Sigmoid colon (tissue), 6 donors: ENCODE measurements at regions not wholly inside any gene's neighbourhood (a gene's known extent, or its start where the extent isn't known, plus 50 kb on each side); places are given as distances from the start of the nearest gene placed in this dataset.

ENCODE experiments used
- DNase-seq: peaks from one replicate; pipeline ENCODE4 v3.0.0-alpha.2; 2019
- H3K27ac ChIP-seq, 4 donors: fragments of 200-600 bp; sonication (generic); one replicate each; pipeline ENCODE4 v1.5.1; 2016 to 2019; ENCODE audit warnings: mild to moderate bottlenecking in 1 of 4
- H3K27me3 ChIP-seq, 3 donors: fragments of 200-600 bp; sonication (generic); one replicate each; pipeline ENCODE4 v1.5.1; 2019; ENCODE audit warnings: mild to moderate bottlenecking in 1 of 3
- H3K36me3 ChIP-seq, 4 donors: fragments of 200-600 bp; sonication (generic); one replicate each; pipeline ENCODE4 v1.5.1; 2016 to 2019
- H3K4me1 ChIP-seq, 4 donors: fragments of 200-600 bp; sonication (generic); one replicate each; pipeline ENCODE4 v1.5.1; 2017 to 2019
- H3K4me3 ChIP-seq, 4 donors: fragments of 200-600 bp; sonication (generic); one replicate each; pipeline ENCODE4 v1.5.1; 2017 to 2019; ENCODE audit warnings: mild to moderate bottlenecking in 2 of 4, moderate library complexity in 1 of 4
- H3K9me3 ChIP-seq, 4 donors: fragments of 200-600 bp in 3 of 4; sonication (generic) in 3 of 4; one replicate each; pipeline versions ENCODE4 v1.5.1 to v1.6.1; 2013 to 2019
- EP300 ChIP-seq, 4 donors: sonication (generic); formaldehyde crosslinking; IDR thresholded peaks; one replicate each; pipeline ENCODE4 v1.6.1; 2017; ENCODE audit warnings: antibody characterized with exemption in 4 of 4
- POLR2A ChIP-seq, 2 donors: fragments of 450-650 bp; IDR thresholded peaks; one replicate each; pipeline ENCODE4 v1.6.1; 2016; ENCODE audit warnings: antibody characterized with exemption in 2 of 2, mild to moderate bottlenecking in 2 of 2, moderate library complexity in 2 of 2
- POLR2AphosphoS5 ChIP-seq, 4 donors: sonication (generic); formaldehyde crosslinking; IDR thresholded peaks; one replicate each; pipeline ENCODE4 v1.6.1; 2017; ENCODE audit warnings: antibody characterized with exemption in 4 of 4
- WGBS, 2 donors: extraction: QIAGEN DNeasy Blood & Tissue Kit; methylation state at CpG; one replicate each; pipeline ENCODE4 v1.1.7; 2013; 5-methylcytosine and 5-hydroxymethylcytosine counted together
- intact Hi-C: fragments of 100-400 bp; cut with DNase I; formaldehyde crosslinking; loops from one replicate; pipeline ENCODE4 v1.15.1; 2023
- TF ChIP-seq, protein P1 (sequence below), 4 experiments: fragments of 450-650 bp in 3 of 4; fragments of 200-600 bp in 1 of 4; IDR thresholded peaks; one replicate each; pipeline ENCODE4 v1.5.1; 2016 to 2019; ENCODE audit warnings: antibody characterized with exemption in 4 of 4, mild to moderate bottlenecking in 3 of 4, moderate library complexity in 2 of 4
- donor health status: healthy with polysubstance abuse.
- donor health status: healthy.

DNA sequence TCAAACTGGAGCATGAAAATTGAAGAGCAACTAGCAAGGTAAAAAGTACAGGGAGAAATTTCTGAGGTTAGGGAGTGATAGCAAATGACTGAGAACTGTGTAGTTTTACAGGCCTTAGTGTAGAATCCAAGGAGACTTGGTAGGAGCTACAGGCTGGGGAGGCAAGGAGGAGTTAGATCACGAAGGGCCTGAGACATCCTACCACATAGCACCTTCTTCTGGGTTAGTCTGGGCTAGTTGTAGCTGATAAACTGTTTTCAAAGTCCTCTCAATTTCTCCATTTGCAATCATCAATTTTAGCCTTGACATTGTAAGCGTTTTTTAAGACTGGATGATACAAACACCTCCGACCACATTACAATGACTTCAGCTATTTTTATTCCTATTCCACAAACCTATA is 209.7 kb downstream of the TMEM200A start:
- H3K36me3 ChIP-seq: no peaks in the 10 kb centered on the region
- WGBS, 2 donors: 64 to 84% methylated on average over 3 of the region's 3 CpGs
- intact Hi-C loops: no loop called here
- TF ChIP-seq, protein P1, sequence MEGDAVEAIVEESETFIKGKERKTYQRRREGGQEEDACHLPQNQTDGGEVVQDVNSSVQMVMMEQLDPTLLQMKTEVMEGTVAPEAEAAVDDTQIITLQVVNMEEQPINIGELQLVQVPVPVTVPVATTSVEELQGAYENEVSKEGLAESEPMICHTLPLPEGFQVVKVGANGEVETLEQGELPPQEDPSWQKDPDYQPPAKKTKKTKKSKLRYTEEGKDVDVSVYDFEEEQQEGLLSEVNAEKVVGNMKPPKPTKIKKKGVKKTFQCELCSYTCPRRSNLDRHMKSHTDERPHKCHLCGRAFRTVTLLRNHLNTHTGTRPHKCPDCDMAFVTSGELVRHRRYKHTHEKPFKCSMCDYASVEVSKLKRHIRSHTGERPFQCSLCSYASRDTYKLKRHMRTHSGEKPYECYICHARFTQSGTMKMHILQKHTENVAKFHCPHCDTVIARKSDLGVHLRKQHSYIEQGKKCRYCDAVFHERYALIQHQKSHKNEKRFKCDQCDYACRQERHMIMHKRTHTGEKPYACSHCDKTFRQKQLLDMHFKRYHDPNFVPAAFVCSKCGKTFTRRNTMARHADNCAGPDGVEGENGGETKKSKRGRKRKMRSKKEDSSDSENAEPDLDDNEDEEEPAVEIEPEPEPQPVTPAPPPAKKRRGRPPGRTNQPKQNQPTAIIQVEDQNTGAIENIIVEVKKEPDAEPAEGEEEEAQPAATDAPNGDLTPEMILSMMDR (IDR thresholded peaks at IDR 0.05): no peak
- TF ChIP-seq POLR2AphosphoS5 (IDR thresholded peaks at IDR 0.05): no peak
- no peak for TF ChIP-seq EP300 (IDR thresholded peaks at IDR 0.05)
- no peak for TF ChIP-seq POLR2A (IDR thresholded peaks at IDR 0.05)
- no peak overlapping the region for H3K27ac ChIP-seq
- no peaks in the 10 kb centered on the region for H3K27me3 ChIP-seq
- no peak overlapping the region for H3K4me3 ChIP-seq
- no peaks in the 10 kb centered on the region for H3K9me3 ChIP-seq
- no peak for DNase-seq
- H3K4me1 ChIP-seq: no peaks in the 10 kb centered on the region

DNA sequence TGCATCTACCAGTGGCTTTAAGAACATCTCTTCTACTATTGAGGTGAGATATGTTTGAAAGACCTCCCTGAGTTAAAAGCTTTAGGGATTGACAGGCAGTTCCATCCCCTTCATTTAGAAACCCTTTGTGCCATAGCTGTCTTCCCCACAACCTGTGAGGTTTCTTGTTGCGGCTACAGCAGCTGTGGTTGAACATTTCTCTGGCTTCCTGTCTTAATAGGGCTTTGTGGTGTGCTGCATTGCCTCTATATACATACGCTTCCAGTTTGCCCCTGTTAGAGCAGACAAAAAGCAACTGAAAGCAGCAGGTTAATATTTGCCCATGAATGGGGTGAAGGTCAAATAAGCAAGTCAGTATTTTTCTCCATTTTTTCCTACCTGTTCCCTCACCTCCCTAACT is 210.2 kb downstream of the TMEM200A start:
- DNase-seq: no peak
- TF ChIP-seq POLR2AphosphoS5 (IDR thresholded peaks at IDR 0.05) (no peak), POLR2A (IDR thresholded peaks at IDR 0.05) (no peak), EP300 (IDR thresholded peaks at IDR 0.05) (no peak)
- TF ChIP-seq, protein P1 (IDR thresholded peaks at IDR 0.05): no peak
- no peaks in the 10 kb centered on the region for H3K4me1 ChIP-seq
- intact Hi-C loops: no loop called here
- no peak overlapping the region for H3K27ac ChIP-seq
- WGBS, 2 donors: 43 to 54% methylated on average over 2 of the region's 2 CpGs
- H3K4me3 ChIP-seq: no peak overlapping the region
- no peaks in the 10 kb centered on the region for H3K27me3 ChIP-seq
- no peaks in the 10 kb centered on the region for H3K36me3 ChIP-seq
- no peaks in the 10 kb centered on the region for H3K9me3 ChIP-seq

DNA sequence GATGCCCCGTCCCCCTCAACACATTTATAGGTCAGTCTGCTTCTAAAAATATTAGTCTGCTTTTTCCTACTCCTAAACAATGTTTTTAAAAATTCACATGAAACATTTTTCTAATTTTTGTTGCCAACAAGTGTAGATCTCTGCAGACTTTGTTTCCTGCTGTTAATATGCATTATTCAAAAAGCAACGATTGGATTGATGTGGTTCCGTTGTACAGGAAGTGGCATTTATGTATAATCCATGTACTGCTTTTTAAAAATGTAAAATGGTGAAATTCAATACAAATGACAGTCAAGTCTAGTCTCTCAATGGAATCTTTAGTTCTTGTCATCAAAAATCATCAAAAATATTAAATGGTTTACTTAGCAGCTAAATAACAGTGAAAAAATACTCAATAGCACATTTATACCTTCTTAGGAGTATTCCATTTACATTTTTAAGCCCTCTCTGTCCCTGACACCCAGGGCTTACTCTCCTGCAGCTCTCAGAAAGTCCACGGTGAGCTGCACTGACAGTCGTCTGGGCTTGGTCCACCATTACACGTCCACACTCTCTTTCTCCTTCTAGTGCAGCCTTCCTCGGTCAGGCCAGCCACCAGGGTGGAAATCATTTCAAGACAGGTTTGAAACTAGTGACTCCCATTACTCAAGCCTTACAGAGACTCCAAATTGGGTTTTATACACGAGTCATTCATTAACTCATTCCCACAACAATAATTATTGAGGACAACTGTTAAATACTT is 211.5 kb downstream of the TMEM200A start:
- Histone ChIP-seq H3K4me1 (no peaks in the 10 kb centered on the region), H3K27ac (no peak overlapping the region), H3K9me3 (no peaks in the 10 kb centered on the region), H3K27me3 (no peaks in the 10 kb centered on the region), H3K36me3 (no peaks in the 10 kb centered on the region), H3K4me3 (no peak overlapping the region)
- no peak for DNase-seq
- 64 to 71% methylated on average over 8 of the region's 8 CpGs for whole genome bisulfite sequencing, 2 donors
- TF ChIP-seq, protein P1 (IDR thresholded peaks at IDR 0.05): no peak
- TF ChIP-seq EP300 (IDR thresholded peaks at IDR 0.05) (no peak), POLR2A (IDR thresholded peaks at IDR 0.05) (no peak), POLR2AphosphoS5 (IDR thresholded peaks at IDR 0.05) (no peak)
- intact Hi-C loops: no loop called here

DNA sequence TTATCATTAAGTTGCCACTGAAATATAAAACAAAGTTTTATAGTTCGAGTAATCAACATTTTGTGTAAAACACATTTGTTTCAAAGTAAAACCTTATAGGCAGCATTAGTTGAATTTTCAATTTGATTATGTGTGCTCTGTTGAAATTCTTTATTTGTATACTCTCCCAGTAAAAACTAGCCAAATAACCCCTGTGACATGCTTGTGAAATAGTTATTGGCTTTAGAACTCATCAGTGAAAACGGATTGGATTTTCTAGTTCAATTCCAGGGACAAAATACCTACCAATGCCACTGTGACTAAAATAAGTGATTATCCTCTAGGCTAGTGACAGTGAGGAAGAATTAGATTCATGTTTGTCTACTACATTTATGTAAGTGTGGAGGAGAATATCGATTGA is 212.9 kb downstream of the TMEM200A start:
- Histone ChIP-seq H3K36me3 (no peaks in the 10 kb centered on the region), H3K27ac (no peak overlapping the region), H3K9me3 (no peaks in the 10 kb centered on the region), H3K4me1 (no peaks in the 10 kb centered on the region), H3K4me3 (no peak overlapping the region), H3K27me3 (no peaks in the 10 kb centered on the region)
- DNase-seq: no peak
- 67 to 80% methylated on average over 3 of the region's 3 CpGs for WGBS, 2 donors
- no peak for TF ChIP-seq POLR2AphosphoS5 (IDR thresholded peaks at IDR 0.05)
- TF ChIP-seq EP300 (IDR thresholded peaks at IDR 0.05): no peak
- TF ChIP-seq, protein P1 (IDR thresholded peaks at IDR 0.05): no peak
- TF ChIP-seq POLR2A (IDR thresholded peaks at IDR 0.05): no peak
- intact Hi-C loops: no loop called here

DNA sequence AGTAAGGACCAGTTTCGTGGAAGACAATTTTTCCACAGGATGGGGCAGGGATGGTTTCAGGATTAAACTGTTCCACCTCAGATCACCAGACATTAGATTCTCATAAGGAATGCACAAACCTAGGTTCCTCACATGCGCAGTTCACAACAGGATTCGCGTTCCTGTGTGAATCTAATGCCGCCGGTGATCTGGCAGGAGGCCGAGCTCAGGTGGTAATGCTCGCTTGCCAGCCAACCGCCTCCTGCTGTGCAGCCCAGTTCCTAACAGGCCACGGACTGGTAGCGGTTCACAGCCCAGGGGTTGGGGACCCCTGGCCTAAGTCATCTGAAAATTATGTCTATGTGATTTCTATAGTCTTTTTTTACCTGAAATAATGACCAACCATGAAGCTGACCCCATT is 217.5 kb downstream of the TMEM200A start:
- 92% methylated on average over 11 of the region's 11 CpGs for WGBS, 2 donors
- intact Hi-C loops: no loop called here
- Histone ChIP-seq H3K4me1 (no peaks in the 10 kb centered on the region), H3K4me3 (no peak overlapping the region), H3K27me3 (no peaks in the 10 kb centered on the region), H3K36me3 (no peaks in the 10 kb centered on the region), H3K27ac (no peak overlapping the region), H3K9me3 (no peaks in the 10 kb centered on the region)
- TF ChIP-seq EP300 (IDR thresholded peaks at IDR 0.05) (no peak), POLR2A (IDR thresholded peaks at IDR 0.05) (no peak), POLR2AphosphoS5 (IDR thresholded peaks at IDR 0.05) (no peak)
- TF ChIP-seq, protein P1 (IDR thresholded peaks at IDR 0.05): no peak
- no peak for DNase-seq
